Upper lobe of left lung (tissue), 4 donors: ENCODE measurements at regions not wholly inside any gene's neighbourhood (a gene's known extent, or its start where the extent isn't known, plus 50 kb on each side); places are given as distances from the start of the nearest gene placed in this dataset.

ENCODE experiments used
- EP300 ChIP-seq, 4 donors: sonication (generic); formaldehyde crosslinking; IDR thresholded peaks; one replicate each; pipeline ENCODE4 v1.5.1; 2017; ENCODE audit warnings: antibody characterized with exemption in 4 of 4, control low read depth in 2 of 4
- POLR2A ChIP-seq, 4 donors: fragments of 450-650 bp; IDR thresholded peaks; one replicate each; pipeline ENCODE4 v1.5.1; 2016 to 2017; ENCODE audit warnings: antibody characterized with exemption in 4 of 4, mild to moderate bottlenecking in 2 of 4
- POLR2AphosphoS5 ChIP-seq, 2 donors: sonication (generic); formaldehyde crosslinking; IDR thresholded peaks; one replicate each; pipeline ENCODE4 v1.5.1; 2017; ENCODE audit warnings: antibody characterized with exemption in 2 of 2
- TF ChIP-seq, protein P1 (sequence below), 6 experiments: fragments of 450-650 bp in 4 of 6; fragments of 200-600 bp in 2 of 6; sonication (generic) in 2 of 6; IDR thresholded peaks; one replicate each; pipeline ENCODE4 v1.5.1; 2016 to 2019; ENCODE audit warnings: antibody characterized with exemption in 6 of 6

DNA sequence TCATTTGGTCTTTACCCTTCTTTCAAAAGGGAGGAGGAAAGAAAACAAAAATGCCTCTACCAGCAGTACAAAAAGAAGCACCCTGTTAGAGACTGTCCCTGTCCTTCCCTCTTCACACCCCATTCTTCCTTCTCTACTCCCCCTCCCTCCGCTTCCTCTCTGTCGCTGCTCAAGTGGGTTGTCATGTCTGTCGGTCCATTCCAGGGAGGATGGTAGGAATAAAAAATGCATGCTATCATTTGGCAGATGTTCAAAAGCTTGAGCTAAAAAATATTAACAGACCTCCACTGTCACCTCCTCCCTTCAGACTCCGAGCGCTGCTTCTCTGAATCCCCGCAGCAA lies 482.0 kb downstream of the BCL11A start:
- TF ChIP-seq, protein P1, sequence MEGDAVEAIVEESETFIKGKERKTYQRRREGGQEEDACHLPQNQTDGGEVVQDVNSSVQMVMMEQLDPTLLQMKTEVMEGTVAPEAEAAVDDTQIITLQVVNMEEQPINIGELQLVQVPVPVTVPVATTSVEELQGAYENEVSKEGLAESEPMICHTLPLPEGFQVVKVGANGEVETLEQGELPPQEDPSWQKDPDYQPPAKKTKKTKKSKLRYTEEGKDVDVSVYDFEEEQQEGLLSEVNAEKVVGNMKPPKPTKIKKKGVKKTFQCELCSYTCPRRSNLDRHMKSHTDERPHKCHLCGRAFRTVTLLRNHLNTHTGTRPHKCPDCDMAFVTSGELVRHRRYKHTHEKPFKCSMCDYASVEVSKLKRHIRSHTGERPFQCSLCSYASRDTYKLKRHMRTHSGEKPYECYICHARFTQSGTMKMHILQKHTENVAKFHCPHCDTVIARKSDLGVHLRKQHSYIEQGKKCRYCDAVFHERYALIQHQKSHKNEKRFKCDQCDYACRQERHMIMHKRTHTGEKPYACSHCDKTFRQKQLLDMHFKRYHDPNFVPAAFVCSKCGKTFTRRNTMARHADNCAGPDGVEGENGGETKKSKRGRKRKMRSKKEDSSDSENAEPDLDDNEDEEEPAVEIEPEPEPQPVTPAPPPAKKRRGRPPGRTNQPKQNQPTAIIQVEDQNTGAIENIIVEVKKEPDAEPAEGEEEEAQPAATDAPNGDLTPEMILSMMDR (IDR thresholded peaks at IDR 0.05), result no peak
- TF ChIP-seq POLR2A (IDR thresholded peaks at IDR 0.05) (no peak), POLR2AphosphoS5 (IDR thresholded peaks at IDR 0.05) (no peak), EP300 (IDR thresholded peaks at IDR 0.05) (no peak)
